ENCODE measurements at regions not wholly inside any gene's neighbourhood (a gene's known extent, or its start where the extent isn't known, plus 50 kb on each side); places are given as distances from the start of the nearest gene placed in this dataset.
"Not testable (repeated sequence)": the region's sequence is repeated elsewhere in the genome, so short reads cannot be mapped to it uniquely, and the experiment has no call there.

DNA sequence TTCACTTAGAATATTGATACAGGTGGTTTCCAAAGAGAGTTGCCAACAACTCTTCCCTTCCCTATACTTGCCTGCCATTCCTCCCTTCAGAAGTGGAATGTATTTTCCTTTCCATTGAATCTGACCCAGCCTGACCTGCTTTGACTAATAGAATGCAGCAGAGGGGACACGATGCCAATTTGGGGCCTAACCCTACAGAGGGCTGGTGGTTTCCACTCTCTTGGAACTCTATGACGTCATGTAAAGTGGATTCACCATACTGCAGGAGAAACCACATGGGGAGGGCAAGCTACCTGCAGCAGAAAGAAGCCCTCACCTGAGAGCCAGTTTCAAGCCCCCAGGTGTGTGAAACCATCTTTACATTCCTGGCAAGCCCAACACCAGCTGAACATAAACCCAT is 98.9 kb upstream of the TRIB2 start:
- H3K4me1 ChIP-seq (ENCODE audit: insufficient read depth, low read length) = no peaks in the 10 kb centered on the region

DNA sequence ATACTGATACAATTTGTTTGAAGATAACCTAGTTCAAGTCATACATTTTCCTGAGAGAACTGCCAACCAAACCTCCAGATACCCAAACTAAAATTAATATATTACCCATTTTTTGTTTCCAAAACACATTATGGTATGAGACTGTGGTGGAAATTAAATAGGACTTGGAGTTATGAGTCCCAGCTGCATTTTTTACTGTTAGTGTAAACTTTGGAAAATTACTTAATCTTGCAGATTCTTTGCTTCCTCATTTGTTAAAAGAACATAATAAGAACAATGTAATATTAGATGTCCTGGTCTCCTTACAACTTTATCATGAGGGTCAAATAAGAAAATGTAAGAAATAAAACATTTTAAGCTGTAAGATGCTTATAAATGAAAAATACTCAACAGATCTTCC is 98.2 kb upstream of the TRIB2 start:
- Histone ChIP-seq H3K4me3 (ENCODE audit: low read length) (no peak overlapping the region), H3K9ac (ENCODE audit: low read depth, low read length) (no peak overlapping the region), H3K27me3 (ENCODE audit: insufficient read depth, low read length) (no peaks in the 10 kb centered on the region), H3K9me3 (ENCODE audit: insufficient read depth, low read depth, low read length) (no peaks in the 10 kb centered on the region), H3K4me1 (ENCODE audit: insufficient read depth, low read length) (no peaks in the 10 kb centered on the region), H3K27ac (ENCODE audit: low read length) (no peak overlapping the region), H3K36me3 (ENCODE audit: insufficient read depth, low read depth, low read length) (no peaks in the 10 kb centered on the region)

More for the DNA sequence above, 98.9 kb upstream of the TRIB2 start:
- Histone ChIP-seq H3K27me3 (ENCODE audit: insufficient read depth, low read length) (no peaks in the 10 kb centered on the region), H3K9ac (ENCODE audit: low read depth, low read length) (no peak overlapping the region), H3K27ac (ENCODE audit: low read length) (no peak overlapping the region), H3K36me3 (ENCODE audit: insufficient read depth, low read depth, low read length) (no peaks in the 10 kb centered on the region), H3K4me3 (ENCODE audit: low read length) (no peak overlapping the region), H3K9me3 (ENCODE audit: insufficient read depth, low read depth, low read length) (no peaks in the 10 kb centered on the region)

DNA sequence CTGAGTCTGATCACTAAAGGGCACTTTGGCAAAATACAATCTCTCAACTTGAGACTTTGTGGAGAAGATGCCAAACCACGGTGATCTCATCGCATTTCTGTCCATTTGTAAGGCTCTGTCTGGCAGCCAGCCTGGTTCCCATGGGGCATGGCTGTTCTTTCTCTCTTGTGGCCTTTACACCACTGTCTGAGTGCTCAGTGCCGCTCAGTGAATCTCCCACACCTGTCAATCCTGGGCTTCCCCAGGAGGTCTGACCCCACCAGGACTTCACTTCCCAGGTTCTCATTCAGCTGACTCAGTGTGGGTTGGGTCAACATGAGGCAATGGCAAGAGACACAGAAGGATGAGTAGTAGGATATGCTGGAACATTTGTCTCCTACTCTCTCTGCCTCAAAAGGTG is 96.8 kb upstream of the TRIB2 start:
- Histone ChIP-seq H3K27me3 (ENCODE audit: insufficient read depth, low read length) (no peaks in the 10 kb centered on the region), H3K9ac (ENCODE audit: low read depth, low read length) (no peak overlapping the region), H3K4me3 (ENCODE audit: low read length) (no peak overlapping the region), H3K36me3 (ENCODE audit: insufficient read depth, low read depth, low read length) (no peaks in the 10 kb centered on the region), H3K4me1 (ENCODE audit: insufficient read depth, low read length) (peaks cover 12% of the 10 kb centered on the region; the same call in 1 of the 2 replicates), H3K9me3 (ENCODE audit: insufficient read depth, low read depth, low read length) (no peaks in the 10 kb centered on the region), H3K27ac (ENCODE audit: low read length) (no peak overlapping the region)

DNA sequence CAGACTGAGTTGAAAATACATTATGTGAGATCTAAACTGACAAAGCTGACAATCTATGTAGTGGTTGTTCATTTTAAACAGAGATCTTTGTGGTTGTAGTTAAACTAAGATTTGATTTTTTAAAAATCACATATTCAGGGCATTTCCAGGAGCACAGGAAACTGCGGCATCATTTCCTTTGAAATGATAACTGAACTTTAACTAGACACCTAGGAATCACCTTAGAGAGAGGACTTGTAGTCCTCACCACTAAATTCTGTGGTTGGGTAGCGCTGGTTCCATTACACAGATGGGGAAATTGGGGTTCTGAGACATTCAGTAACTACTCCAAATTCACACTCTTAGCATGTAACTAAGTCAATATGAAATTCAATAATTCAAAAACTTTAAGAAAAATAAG is 96.0 kb upstream of the TRIB2 start:
- Histone ChIP-seq H3K27me3 (ENCODE audit: insufficient read depth, low read length) (no peaks in the 10 kb centered on the region), H3K9me3 (ENCODE audit: insufficient read depth, low read depth, low read length) (no peaks in the 10 kb centered on the region), H3K36me3 (ENCODE audit: insufficient read depth, low read depth, low read length) (no peaks in the 10 kb centered on the region), H3K9ac (ENCODE audit: low read depth, low read length) (no peak overlapping the region), H3K4me1 (ENCODE audit: insufficient read depth, low read length) (peaks cover 18% of the 10 kb centered on the region; the same call in 1 of the 2 replicates), H3K4me3 (ENCODE audit: low read length) (no peak overlapping the region), H3K27ac (ENCODE audit: low read length) (no peak overlapping the region)

DNA sequence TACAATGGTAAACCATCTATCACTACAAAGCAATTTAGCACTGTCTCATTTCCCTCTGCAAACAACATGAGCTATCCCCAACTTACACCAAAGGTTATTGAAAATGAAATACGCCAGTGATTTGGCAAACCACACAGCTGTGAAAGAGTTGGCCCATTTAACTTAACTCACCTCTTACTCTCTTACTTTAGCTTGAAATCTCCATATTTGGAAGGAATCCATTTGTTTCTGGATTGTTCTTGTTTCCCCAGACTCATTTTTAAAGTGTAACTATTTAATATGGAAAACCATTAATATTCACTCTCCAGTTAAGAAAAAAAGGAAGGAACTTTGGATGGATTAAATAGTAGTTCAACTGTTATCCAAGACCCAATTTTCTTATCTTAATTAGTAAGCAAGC is 93.7 kb upstream of the TRIB2 start:
- peaks cover 19% of the 10 kb centered on the region; the same call in 1 of the 2 replicates for H3K4me1 ChIP-seq (ENCODE audit: insufficient read depth, low read length)

DNA sequence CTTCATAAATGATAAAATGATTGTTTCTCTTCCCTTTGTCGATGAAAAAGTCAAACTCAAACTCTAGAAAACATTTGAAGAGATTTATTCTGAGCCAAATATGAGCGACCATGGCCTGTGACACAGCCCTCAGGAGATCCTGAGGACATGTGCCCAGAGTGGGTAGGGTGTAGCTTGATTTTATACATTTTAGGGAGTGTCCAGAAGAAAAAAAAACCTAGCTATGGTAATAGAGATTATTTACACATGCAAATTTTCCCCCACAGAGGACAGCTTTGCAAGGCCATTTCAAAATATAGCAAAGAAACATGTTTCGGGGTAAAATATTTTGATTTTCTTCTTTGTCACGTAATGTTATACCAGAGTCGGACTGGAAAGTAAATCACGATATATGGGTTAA is 92.4 kb upstream of the TRIB2 start:
- no peak overlapping the region; the same call in 1 of the 2 replicates for H3K9ac ChIP-seq (ENCODE audit: low read depth, low read length)
- peak overlapping the region; percentile 18; the same call in 1 of the 2 replicates for H3K4me3 ChIP-seq (ENCODE audit: low read length)
- no peaks in the 10 kb centered on the region for H3K36me3 ChIP-seq (ENCODE audit: insufficient read depth, low read depth, low read length)
- H3K4me1 ChIP-seq (ENCODE audit: insufficient read depth, low read length) = peaks cover 19% of the 10 kb centered on the region; the same call in 1 of the 2 replicates
- H3K27ac ChIP-seq (ENCODE audit: low read length) = no peak overlapping the region
- H3K27me3 ChIP-seq (ENCODE audit: insufficient read depth, low read length) = no peaks in the 10 kb centered on the region
- no peaks in the 10 kb centered on the region for H3K9me3 ChIP-seq (ENCODE audit: insufficient read depth, low read depth, low read length)

More for the DNA sequence above, 93.7 kb upstream of the TRIB2 start:
- Histone ChIP-seq H3K27me3 (ENCODE audit: insufficient read depth, low read length) (no peaks in the 10 kb centered on the region), H3K4me3 (ENCODE audit: low read length) (no peak overlapping the region), H3K9ac (ENCODE audit: low read depth, low read length) (no peak overlapping the region), H3K9me3 (ENCODE audit: insufficient read depth, low read depth, low read length) (no peaks in the 10 kb centered on the region), H3K36me3 (ENCODE audit: insufficient read depth, low read depth, low read length) (no peaks in the 10 kb centered on the region), H3K27ac (ENCODE audit: low read length) (no peak overlapping the region)

DNA sequence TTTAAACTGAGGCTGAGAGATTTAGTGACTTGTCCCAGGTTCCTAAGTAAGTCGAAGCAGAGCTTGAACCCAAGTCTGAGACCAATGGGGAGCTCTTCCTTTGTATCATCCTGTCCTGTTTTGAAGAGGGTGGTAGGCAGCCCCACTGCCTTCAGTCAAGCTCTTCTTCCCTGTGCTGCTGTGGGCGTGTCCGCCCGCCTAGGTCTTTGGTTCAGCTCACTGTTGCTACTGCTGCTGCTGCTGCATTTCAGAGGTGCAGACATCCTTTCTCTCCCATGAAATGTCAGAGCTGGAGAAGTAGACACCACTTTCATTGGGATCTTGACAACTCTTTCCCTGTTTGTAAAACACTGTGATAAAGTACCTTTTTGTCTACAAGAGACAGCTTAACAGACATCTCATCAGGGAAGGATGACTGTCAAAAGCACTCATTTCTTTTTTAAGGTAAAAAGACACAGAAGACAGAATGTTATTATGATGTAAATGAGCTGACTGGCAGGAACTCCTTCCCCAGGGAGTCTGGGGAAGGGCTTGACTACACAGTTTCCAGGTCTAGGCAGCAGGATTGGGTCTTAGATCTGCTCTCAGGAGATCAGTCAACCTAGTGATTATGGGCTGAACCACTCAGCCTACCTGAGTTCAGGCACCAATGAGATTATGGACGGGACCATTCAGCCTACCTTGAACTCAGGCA is 91.7 kb upstream of the TRIB2 start:
- Histone ChIP-seq H3K27me3 (ENCODE audit: insufficient read depth, low read length) (no peaks in the 10 kb centered on the region), H3K9ac (ENCODE audit: low read depth, low read length) (peak overlapping the region; percentile 10; the same call in 1 of the 2 replicates), H3K4me3 (ENCODE audit: low read length) (peak overlapping the region; percentile 18; the same call in 1 of the 2 replicates), H3K9me3 (ENCODE audit: insufficient read depth, low read depth, low read length) (no peaks in the 10 kb centered on the region), H3K27ac (ENCODE audit: low read length) (no peak overlapping the region), H3K36me3 (ENCODE audit: insufficient read depth, low read depth, low read length) (no peaks in the 10 kb centered on the region), H3K4me1 (ENCODE audit: insufficient read depth, low read length) (peaks cover 19% of the 10 kb centered on the region; the same call in 1 of the 2 replicates)

DNA sequence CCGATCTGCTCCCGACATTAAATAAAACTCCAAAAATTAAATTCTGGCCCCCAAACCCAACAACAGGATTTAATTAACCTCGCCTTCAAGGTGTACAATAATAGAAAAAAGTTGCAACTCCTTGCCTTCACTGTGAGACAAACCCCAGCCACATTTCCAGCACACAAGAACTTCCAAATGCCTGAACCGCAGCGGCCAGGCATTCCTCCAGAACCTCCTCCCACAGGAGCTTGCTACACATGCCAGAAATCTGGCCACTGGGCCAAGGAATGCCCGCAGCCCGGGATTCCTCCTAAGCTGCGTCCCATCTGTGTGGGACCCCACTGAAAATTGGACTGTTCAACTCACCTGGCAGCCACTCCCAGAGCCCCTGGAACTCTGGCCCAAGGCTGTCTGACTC is 88.2 kb upstream of the TRIB2 start:
- not testable (repeated sequence) for H3K36me3 ChIP-seq (ENCODE audit: insufficient read depth, low read depth, low read length); H3K27ac ChIP-seq (ENCODE audit: low read length); H3K9ac ChIP-seq (ENCODE audit: low read depth, low read length); H3K9me3 ChIP-seq (ENCODE audit: insufficient read depth, low read depth, low read length); H3K4me3 ChIP-seq (ENCODE audit: low read length); H3K27me3 ChIP-seq (ENCODE audit: insufficient read depth, low read length)
- H3K4me1 ChIP-seq (ENCODE audit: insufficient read depth, low read length) = peaks cover 19% of the 10 kb centered on the region; the same call in 1 of the 2 replicates

DNA sequence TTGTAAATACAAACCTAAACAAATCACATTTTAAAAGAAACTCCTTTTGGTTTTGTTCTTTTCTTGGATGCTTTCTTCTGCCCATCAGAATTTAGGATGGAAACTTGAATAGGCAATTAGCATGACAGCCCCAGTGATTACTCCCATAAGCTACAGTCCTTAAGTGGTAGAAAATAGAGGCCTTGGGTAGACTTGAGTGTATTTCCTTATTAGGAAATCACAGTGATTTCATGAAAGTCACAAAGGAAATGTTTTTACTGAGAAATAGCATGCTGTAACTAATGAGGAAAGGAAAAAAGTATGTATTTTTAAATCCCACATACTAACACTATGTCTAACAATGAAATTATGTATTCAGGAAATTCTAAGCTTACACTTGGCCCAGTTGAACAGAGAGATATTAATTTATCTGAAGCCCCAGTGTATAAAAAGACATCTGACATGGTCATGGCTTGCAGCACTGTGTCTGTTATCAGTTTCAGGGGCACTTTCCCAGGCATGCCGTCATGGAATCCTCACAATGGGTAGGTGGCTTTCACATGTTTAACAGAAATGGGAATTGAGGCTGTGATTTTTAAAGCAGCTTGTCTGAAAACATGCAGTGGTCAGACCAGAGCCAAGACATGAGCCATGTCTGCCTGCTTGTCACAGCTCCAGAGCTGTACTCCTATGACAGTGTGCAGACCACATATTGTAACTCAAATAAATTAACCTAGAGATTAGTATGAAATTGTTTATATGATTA is 79.7 kb upstream of the TRIB2 start:
- Histone ChIP-seq H3K9ac (ENCODE audit: low read depth, low read length) (no peak overlapping the region), H3K27ac (ENCODE audit: low read length) (no peak overlapping the region), H3K9me3 (ENCODE audit: insufficient read depth, low read depth, low read length) (no peaks in the 10 kb centered on the region), H3K36me3 (ENCODE audit: insufficient read depth, low read depth, low read length) (no peaks in the 10 kb centered on the region), H3K27me3 (ENCODE audit: insufficient read depth, low read length) (no peaks in the 10 kb centered on the region), H3K4me3 (ENCODE audit: low read length) (no peak overlapping the region), H3K4me1 (ENCODE audit: insufficient read depth, low read length) (no peaks in the 10 kb centered on the region)

DNA sequence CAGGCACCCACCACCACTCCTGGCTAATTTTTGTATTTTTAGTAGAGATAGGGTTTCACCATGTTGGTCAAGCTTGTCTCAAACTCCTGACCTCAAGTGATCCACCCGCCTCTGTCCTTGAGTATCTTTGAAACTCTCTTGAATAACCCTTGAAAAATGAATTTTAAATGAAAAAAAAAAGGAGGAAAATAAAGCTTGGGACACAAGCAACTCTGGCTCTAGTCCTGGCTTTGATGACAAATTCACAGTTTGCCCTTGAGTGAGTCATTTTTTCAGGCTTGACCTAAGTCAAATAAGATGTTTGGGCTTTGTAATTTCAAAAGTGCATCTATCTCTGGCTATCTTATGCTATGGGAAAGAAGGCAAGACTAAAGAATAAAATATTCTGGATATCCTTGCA is 79.0 kb upstream of the TRIB2 start:
- H3K36me3 ChIP-seq (ENCODE audit: insufficient read depth, low read depth, low read length) = no peaks in the 10 kb centered on the region
- H3K27ac ChIP-seq (ENCODE audit: low read length) = no peak overlapping the region
- H3K27me3 ChIP-seq (ENCODE audit: insufficient read depth, low read length) = no peaks in the 10 kb centered on the region
- no peak overlapping the region for H3K4me3 ChIP-seq (ENCODE audit: low read length)
- H3K9me3 ChIP-seq (ENCODE audit: insufficient read depth, low read depth, low read length) = no peaks in the 10 kb centered on the region
- no peaks in the 10 kb centered on the region for H3K4me1 ChIP-seq (ENCODE audit: insufficient read depth, low read length)
- H3K9ac ChIP-seq (ENCODE audit: low read depth, low read length) = no peak overlapping the region

DNA sequence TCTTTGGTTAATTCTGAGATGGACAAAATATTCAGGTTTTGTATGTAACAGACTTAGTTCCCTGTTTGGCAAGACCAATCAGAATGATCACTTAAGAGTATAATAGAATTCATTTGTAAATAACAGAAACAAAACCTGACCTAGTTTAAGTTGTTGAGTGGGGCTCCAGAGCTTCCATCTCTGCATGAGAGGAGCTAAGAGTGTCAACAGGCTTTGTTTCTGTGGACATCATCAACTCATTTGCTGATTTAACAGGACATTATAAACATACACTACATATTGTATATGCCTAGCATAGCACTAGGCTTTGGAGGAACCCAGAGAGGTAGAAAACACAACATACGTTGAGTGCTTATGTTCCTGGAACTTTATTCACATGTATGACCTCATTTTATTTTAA is 75.3 kb upstream of the TRIB2 start:
- no peak overlapping the region for H3K9ac ChIP-seq (ENCODE audit: low read depth, low read length)
- H3K27ac ChIP-seq (ENCODE audit: low read length) = no peak overlapping the region
- no peak overlapping the region for H3K4me3 ChIP-seq (ENCODE audit: low read length)
- H3K4me1 ChIP-seq (ENCODE audit: insufficient read depth, low read length) = no peaks in the 10 kb centered on the region
- no peaks in the 10 kb centered on the region for H3K9me3 ChIP-seq (ENCODE audit: insufficient read depth, low read depth, low read length)
- no peaks in the 10 kb centered on the region for H3K36me3 ChIP-seq (ENCODE audit: insufficient read depth, low read depth, low read length)
- no peaks in the 10 kb centered on the region for H3K27me3 ChIP-seq (ENCODE audit: insufficient read depth, low read length)

DNA sequence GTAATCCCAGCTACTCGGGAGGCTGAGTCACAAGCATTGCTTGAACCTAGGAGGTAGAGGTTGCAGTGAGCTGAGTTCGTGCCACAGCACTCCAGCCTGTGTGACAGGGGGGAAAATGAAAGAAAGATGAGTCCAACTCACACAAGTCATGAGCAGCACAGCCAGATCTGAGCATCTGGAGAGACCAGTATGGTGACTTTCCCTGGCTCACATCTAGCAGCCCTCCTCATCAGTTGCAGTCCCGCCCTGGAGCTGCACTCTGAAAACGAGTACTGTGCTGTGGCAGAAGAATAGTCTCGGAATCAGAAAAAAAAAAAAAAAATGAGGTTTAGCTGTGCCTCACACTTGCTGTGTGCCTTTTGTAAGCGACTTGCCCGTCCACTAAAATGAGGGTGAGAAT is 74.4 kb upstream of the TRIB2 start:
- H3K9me3 ChIP-seq (ENCODE audit: insufficient read depth, low read depth, low read length) = no peaks in the 10 kb centered on the region
- no peaks in the 10 kb centered on the region for H3K36me3 ChIP-seq (ENCODE audit: insufficient read depth, low read depth, low read length)
- no peak overlapping the region for H3K4me3 ChIP-seq (ENCODE audit: low read length)

More for the DNA sequence above, 74.4 kb upstream of the TRIB2 start:
- no peaks in the 10 kb centered on the region for H3K27me3 ChIP-seq (ENCODE audit: insufficient read depth, low read length)
- no peaks in the 10 kb centered on the region for H3K4me1 ChIP-seq (ENCODE audit: insufficient read depth, low read length)
- H3K9ac ChIP-seq (ENCODE audit: low read depth, low read length) = no peak overlapping the region
- H3K27ac ChIP-seq (ENCODE audit: low read length) = no peak overlapping the region
